ENCODE measurements at regions not wholly inside any gene's neighbourhood (a gene's known extent, or its start where the extent isn't known, plus 50 kb on each side); places are given as distances from the start of the nearest gene placed in this dataset.

- peak; percentile 69 for TF ChIP-seq CTCF (IDR thresholded peaks at IDR 0.05)
- no peak for TF ChIP-seq EZH2phosphoT487 (IDR thresholded peaks at IDR 0.05)
- TF ChIP-seq EZH2 (IDR thresholded peaks at IDR 0.05) = no peak
These were observed 119.9 kb upstream of the TMEM45B start for GRCh38 chr11:129695571-129696308.

Measured in neural progenitor cell (in vitro differentiated cells).